PC-3 (cell line): ENCODE measurements at regions not wholly inside any gene's neighbourhood (a gene's known extent, or its start where the extent isn't known, plus 50 kb on each side); places are given as distances from the start of the nearest gene placed in this dataset.

Experiments
- ATAC-seq: fragments of 200-7000 bp; cut with Tn5 transposase; 2 replicates; pipeline ENCODE4 v1.9.1; 2020; ENCODE audit warnings: mild to moderate bottlenecking, moderate library complexity
- BruUV-seq: library from RNA; stranded (reverse); fragments of 400-500 nt; replicated peaks from 2 replicates; lab custom pipeline; 2021; lab: Mats Ljungman, UMichigan
- CTCF ChIA-PET: fragments of 300-600 bp; sonication (Branson Sonifier 250); formaldehyde crosslinking; loops from one replicate; lab custom pipeline; 2022; ENCODE audit warnings: antibody characterized with exemption; lab: Charles Lee
- POLR2A ChIA-PET: fragments of 300-600 bp; sonication (Branson Sonifier 250); formaldehyde crosslinking; loops from one replicate; lab custom pipeline; 2022; ENCODE audit warnings: antibody characterized with exemption; ENCODE audit not compliant: unreplicated experiment; lab: Charles Lee
- DNase-seq: peaks from one replicate; pipeline ENCODE4 v3.0.0-alpha.2; 2015
- H2AFZ ChIP-seq: fragments of 300-600 bp; sonication (generic); 2 replicates; pipeline ENCODE4 v1.6.0; 2016; ENCODE audit warnings: antibody characterized with exemption, low read length
- H3F3A ChIP-seq: fragments of 300-600 bp; sonication (generic); one replicate; pipeline ENCODE4 v1.6.0; 2017; ENCODE audit warnings: antibody characterized with exemption, low read length, control low read depth, mild to moderate bottlenecking; ENCODE audit not compliant: unreplicated experiment
- H3K27ac ChIP-seq: fragments of 300-600 bp; sonication (generic); 2 replicates; pipeline ENCODE4 v1.5.1; 2016; ENCODE audit warnings: mild to moderate bottlenecking, low read length
- H3K27me3 ChIP-seq: fragments of 300-600 bp; sonication (generic); 2 replicates; pipeline ENCODE4 v1.6.1; 2016; ENCODE audit warnings: low read length, mixed read lengths
- H3K36me3 ChIP-seq: fragments of 300-600 bp; sonication (generic); 2 replicates; pipeline ENCODE4 v1.6.1; 2016; ENCODE audit warnings: low read depth, mixed run types, low read length, mixed read lengths
- H3K4me1 ChIP-seq: fragments of 300-600 bp; sonication (generic); 2 replicates; pipeline ENCODE4 v1.5.1; 2016; ENCODE audit warnings: low read length; ENCODE audit not compliant: insufficient read depth
- H3K4me2 ChIP-seq: fragments of 300-600 bp; sonication (generic); 2 replicates; pipeline ENCODE4 v1.6.0; 2016; ENCODE audit warnings: low read length
- H3K4me3 ChIP-seq: fragments of 300-600 bp; sonication (generic); 2 replicates; pipeline ENCODE4 v1.5.1; 2016; ENCODE audit warnings: mild to moderate bottlenecking, low read length, mixed read lengths
- H3K79me2 ChIP-seq: fragments of 300-600 bp; sonication (generic); 2 replicates; pipeline ENCODE4 v1.6.1; 2017; ENCODE audit warnings: low read length, mixed read lengths
- H3K9ac ChIP-seq: fragments of 300-600 bp; sonication (generic); 2 replicates; pipeline ENCODE4 v1.6.0; 2016; ENCODE audit warnings: mild to moderate bottlenecking, low read length
- H3K9me2 ChIP-seq: fragments of 300-600 bp; sonication (generic); replicated peaks from 2 replicates; pipeline ENCODE4 v1.6.1; 2016; ENCODE audit warnings: mixed run types, low read length, mixed read lengths
- H3K9me3 ChIP-seq: fragments of 300-600 bp; sonication (generic); 2 replicates; pipeline ENCODE4 v1.6.1; 2016; ENCODE audit warnings: low read length, mixed read lengths
- H4K20me1 ChIP-seq: fragments of 300-600 bp; sonication (generic); 2 replicates; pipeline ENCODE4 v1.6.1; 2016; ENCODE audit warnings: low read length, mixed read lengths
- EZH2 ChIP-seq: fragments of 300-600 bp; sonication (generic); IDR thresholded peaks from one replicate; pipeline ENCODE4 v1.6.1; 2017; ENCODE audit warnings: antibody characterized with exemption, mild to moderate bottlenecking, low read length; ENCODE audit not compliant: unreplicated experiment
- EZH2phosphoT487 ChIP-seq: fragments of 300-600 bp; sonication (generic); IDR thresholded peaks from 2 replicates; pipeline ENCODE4 v1.6.1; 2018; ENCODE audit warnings: mild to moderate bottlenecking, antibody characterized with exemption, low read length, borderline replicate concordance
- intact Hi-C: fragments of 100-400 bp; cut with micrococcal nuclease; formaldehyde crosslinking; loops from 2 replicates; pipeline ENCODE4 v1.9.0; 2023
- TF ChIP-seq, protein P1 (sequence below): fragments of 300-600 bp; sonication (generic); conservative IDR thresholded peaks from 2 replicates; pipeline ENCODE4 v1.5.1; 2017; ENCODE audit warnings: antibody characterized with exemption, low read depth, mild to moderate bottlenecking, low read length

DNA sequence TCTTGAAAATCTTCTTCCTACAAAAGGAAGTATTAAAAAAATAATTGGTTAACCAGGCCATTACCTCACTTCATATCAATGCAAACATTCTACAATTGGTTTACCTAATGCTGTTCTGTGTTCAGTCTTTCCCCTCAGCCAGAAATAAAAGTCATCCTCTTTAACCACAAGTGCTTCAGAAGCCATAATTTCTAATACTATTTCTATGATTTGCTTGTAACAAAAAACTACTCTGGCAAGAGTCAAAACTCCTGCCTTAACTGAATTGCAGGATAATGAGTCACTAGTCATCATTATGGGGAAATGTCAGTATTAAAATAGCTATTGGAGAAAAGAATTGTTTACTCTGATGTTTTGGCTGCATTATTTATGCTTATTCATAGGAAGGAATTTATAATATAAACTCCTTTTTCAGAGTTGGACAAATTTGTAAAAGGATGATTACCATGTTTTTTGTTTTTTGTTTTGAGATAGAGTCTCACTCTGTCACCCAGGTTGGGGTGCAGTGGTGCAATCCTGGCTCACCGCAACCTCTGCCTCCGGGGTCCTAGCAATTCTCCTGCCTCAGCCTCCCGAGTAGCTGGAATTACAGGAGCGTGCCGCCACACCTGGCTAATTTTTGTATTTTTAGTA lies 55.5 kb upstream of the ODAD2 start:
- 0 out of 2 replicates have a peak overlapping the region, but pooled peaks have one; percentile 29 for H3K4me3 ChIP-seq
- peak overlapping the region; percentile 33; the same call in 1 of the 2 replicates for H2AFZ ChIP-seq
- H3K9me2 ChIP-seq = no peaks in the 10 kb centered on the region
- peaks cover 27% of the 10 kb centered on the region for H3K4me1 ChIP-seq
- ChIA-PET POLR2A (interaction anchor here (0.6 kb wide), 2 partner anchors 36 to 571 kb away, joined by 3 to 5 read pairs; no protein-coding TSS in a partner anchor), CTCF (interaction anchor here (0.7 to 1.5 kb wide), 2 partner anchors 125 to 313 kb away, joined by 4 read pairs; no protein-coding TSS in a partner anchor)
- no peaks in the 10 kb centered on the region for H4K20me1 ChIP-seq
- peak; percentile 90 for DNase-seq
- ATAC-seq = peak; percentile 88
- H3K79me2 ChIP-seq = no peaks in the 10 kb centered on the region
- intact Hi-C loops = loop anchor here (1.0 to 5.0 kb wide), 4 partner anchors 35 to 148 kb away; no protein-coding TSS in a partner anchor
- peak overlapping the region; percentile 74 for H3K4me2 ChIP-seq
- no peaks in the 10 kb centered on the region for H3K9me3 ChIP-seq
- H3K36me3 ChIP-seq = no peaks in the 10 kb centered on the region
- H3K27ac ChIP-seq = peak overlapping the region; percentile 89
- peak overlapping the region; percentile 46 for H3K9ac ChIP-seq
- BruUV-seq = TSS peak; percentile 82
- TF ChIP-seq, protein P1, sequence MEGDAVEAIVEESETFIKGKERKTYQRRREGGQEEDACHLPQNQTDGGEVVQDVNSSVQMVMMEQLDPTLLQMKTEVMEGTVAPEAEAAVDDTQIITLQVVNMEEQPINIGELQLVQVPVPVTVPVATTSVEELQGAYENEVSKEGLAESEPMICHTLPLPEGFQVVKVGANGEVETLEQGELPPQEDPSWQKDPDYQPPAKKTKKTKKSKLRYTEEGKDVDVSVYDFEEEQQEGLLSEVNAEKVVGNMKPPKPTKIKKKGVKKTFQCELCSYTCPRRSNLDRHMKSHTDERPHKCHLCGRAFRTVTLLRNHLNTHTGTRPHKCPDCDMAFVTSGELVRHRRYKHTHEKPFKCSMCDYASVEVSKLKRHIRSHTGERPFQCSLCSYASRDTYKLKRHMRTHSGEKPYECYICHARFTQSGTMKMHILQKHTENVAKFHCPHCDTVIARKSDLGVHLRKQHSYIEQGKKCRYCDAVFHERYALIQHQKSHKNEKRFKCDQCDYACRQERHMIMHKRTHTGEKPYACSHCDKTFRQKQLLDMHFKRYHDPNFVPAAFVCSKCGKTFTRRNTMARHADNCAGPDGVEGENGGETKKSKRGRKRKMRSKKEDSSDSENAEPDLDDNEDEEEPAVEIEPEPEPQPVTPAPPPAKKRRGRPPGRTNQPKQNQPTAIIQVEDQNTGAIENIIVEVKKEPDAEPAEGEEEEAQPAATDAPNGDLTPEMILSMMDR = no peak
- TF ChIP-seq EZH2phosphoT487 = no peak
- no peak for TF ChIP-seq EZH2
- peaks cover 15% of the 10 kb centered on the region for H3F3A ChIP-seq
- no peaks in the 10 kb centered on the region for H3K27me3 ChIP-seq

DNA sequence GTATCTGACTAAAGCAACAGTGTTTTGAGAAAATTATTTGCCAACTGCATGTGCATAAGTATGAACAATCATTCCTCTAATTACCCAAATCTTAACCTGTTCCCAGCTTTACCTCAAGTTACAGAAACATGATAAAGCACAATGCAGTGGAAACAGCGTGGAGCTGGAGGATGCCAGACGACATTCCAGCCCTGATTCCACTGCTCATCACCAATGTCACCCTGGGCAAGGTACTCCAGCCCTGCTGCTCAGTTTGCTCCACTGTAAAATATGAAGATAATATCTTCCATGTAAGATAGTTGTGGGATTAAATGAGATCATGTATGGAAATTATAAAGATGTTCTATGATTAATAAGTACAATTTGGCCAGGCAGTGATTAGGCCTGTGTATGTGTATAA lies 50.4 kb upstream of the ODAD2 start:
- Histone ChIP-seq H4K20me1 (no peaks in the 10 kb centered on the region), H2AFZ (no peak overlapping the region), H3K36me3 (no peaks in the 10 kb centered on the region), H3F3A (peaks cover 7% of the 10 kb centered on the region), H3K9me3 (no peaks in the 10 kb centered on the region), H3K4me3 (no peak overlapping the region), H3K4me2 (no peak overlapping the region), H3K4me1 (peaks cover 13% of the 10 kb centered on the region), H3K27ac (no peak overlapping the region), H3K27me3 (no peaks in the 10 kb centered on the region), H3K9ac (no peak overlapping the region), H3K9me2 (no peaks in the 10 kb centered on the region), H3K79me2 (no peaks in the 10 kb centered on the region)
- intact Hi-C loops = no loop called here
- DNase-seq (no peak), ATAC-seq (no peak)
- no TSS peak for BruUV-seq
- TF ChIP-seq EZH2phosphoT487 = no peak
- TF ChIP-seq, protein P1 = no peak
- no peak for TF ChIP-seq EZH2
- POLR2A ChIA-PET = no interaction called here
- CTCF ChIA-PET = no interaction called here
